ENCODE measurements at regions not wholly inside any gene's neighbourhood (a gene's known extent, or its start where the extent isn't known, plus 50 kb on each side); places are given as distances from the start of the nearest gene placed in this dataset.

GRCh38 chr3:184496933-184497332, 64.7 kb upstream of the EPHB3 start:
- TF ChIP-seq GATA2 (IDR thresholded peaks at IDR 0.05; ENCODE audit: low read depth, low read length) (no peak), GATA3 (IDR thresholded peaks at IDR 0.05; ENCODE audit: low read depth, low read length) (no peak)
